Stimulated activated CD8-positive, alpha-beta memory T cell treated with anti-CD3 and anti-CD28 coated beads, Interleukin-2, amount 100 ng/mL, for 1 hour (primary cell): ENCODE measurements at regions not wholly inside any gene's neighbourhood (a gene's known extent, or its start where the extent isn't known, plus 50 kb on each side); places are given as distances from the start of the nearest gene placed in this dataset.
A peak's percentile ranks its signal among the peaks of the same experiment; 100 is the strongest.

Experiments used
- DNase-seq, 2 donors: peaks; one replicate each; pipeline ENCODE4 v3.0.0-alpha.2; 2020; ENCODE audit warnings: low read depth in 2 of 2

DNA sequence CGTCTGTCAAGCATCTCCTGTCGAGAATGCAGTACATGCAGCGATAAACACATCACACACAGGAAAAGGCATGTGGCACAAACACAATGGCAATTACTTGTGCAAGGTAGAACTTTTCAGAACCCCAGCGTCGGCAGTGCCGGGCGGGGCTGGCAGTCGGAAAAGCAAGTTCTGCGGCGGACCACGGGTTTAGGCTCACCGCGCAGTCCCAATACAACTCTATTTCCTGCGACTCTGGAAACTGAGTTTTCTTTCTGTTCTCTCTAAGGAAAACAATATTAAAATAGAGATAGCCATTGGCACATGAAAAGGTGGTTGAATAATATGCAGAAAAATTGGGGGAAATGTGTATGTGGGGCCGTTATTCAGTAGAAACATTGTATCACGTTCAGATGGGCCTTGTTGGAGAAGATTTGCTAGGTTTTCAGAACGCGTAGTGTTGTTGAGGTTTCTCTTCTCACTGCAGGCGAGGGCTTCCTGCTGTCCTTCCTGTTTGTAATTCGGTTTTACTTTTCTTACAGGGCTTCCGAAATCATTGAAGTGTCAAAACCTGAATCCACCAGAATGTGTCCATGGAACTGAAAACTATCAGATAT is 369.5 kb downstream of the THBS2 start:
- DNase-seq, result peak in 1 of 2 donors; percentile 6

DNA sequence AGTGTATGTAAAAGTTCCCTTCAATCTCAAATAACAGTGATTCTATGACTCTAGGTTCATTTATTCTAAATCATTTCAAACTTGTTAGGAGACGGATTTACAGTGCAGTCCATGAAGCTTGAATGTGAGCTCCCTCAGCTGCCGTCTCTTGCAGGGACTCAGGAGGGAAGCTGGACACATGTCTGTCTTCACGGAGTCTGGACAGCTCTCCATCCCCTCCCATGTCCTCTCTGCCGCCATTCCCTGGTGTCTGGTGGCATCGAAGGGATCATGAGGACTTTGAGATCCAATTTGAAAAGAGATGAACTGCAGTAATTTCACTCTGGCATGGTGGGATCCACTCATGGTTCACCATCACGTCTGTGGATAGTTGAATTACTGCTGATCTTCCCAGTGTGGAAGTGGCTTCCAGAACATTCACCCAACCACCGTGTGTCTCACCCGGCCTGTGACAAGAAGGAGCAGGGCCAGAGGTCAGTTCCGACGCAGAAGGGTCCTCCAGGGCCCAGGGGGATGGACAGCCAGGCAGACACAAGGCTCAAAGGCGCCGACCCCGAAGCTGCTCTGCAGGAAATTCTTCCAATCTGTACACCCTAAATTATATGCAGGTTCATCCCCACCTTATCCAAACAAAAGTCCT is 370.1 kb downstream of the THBS2 start:
- DNase-seq, result no peak

DNA sequence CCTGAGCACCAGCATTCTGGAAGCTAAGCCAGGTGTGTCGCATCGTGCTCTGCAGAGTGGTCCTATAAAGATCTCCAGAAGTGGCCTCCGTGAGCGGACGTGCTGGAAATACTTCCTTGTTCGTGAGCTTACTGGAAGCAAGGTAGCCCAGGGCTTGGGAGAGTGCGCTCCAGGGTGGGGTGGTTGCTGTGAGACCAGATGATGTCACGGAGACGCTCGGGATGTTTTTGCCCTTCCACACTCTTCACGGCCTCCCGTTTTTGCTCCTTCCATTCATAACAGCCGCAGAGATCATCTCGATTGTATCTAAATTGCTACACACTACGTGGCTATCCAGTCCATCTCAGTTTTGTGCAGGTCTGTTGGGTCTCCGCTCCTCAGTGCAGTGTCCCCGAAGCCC is 373.4 kb downstream of the THBS2 start:
- DNase-seq, result no peak

DNA sequence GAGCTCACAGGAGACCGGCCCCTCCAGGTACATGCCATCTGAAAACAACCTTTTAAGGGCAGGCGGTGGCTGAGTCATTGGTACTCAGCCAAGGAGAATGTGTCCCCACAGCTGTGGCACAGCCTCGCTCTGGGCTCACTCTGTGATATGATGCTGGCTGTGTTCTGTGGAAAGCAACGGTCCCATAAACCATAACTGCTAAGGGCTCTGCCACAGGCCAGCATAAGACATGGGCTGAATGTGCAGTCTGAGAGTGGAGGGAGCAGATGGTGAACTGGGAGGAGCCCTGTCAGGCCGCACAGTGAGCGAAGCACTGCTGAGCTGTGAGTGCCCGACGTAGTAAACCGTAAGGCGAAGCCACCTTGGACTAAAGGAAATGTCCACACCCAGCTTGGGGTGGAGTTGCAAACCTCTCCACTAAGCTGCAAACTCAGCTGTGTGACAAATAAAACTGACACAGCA is 375.8 kb downstream of the THBS2 start:
- no peak for DNase-seq

DNA sequence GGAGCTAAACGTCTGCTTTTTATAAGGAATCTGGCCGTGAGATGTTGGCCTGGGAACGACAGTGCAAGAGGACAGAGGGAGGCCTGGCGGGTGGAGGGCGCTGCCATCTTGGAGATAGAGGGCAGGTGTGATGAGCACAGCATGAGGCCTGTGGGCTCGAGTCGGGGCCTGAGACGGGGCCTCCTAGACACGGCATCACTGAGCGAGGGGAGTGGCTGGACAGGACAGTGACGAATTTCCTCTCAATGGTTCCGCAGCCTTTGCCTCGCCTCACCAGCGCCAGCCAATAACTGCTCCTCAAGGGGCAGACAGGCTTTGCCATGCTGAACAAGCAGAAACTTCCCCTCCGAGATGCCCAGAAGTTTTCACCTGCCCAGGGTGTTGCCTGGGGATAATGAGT is 376.7 kb downstream of the THBS2 start:
- no peak for DNase-seq

DNA sequence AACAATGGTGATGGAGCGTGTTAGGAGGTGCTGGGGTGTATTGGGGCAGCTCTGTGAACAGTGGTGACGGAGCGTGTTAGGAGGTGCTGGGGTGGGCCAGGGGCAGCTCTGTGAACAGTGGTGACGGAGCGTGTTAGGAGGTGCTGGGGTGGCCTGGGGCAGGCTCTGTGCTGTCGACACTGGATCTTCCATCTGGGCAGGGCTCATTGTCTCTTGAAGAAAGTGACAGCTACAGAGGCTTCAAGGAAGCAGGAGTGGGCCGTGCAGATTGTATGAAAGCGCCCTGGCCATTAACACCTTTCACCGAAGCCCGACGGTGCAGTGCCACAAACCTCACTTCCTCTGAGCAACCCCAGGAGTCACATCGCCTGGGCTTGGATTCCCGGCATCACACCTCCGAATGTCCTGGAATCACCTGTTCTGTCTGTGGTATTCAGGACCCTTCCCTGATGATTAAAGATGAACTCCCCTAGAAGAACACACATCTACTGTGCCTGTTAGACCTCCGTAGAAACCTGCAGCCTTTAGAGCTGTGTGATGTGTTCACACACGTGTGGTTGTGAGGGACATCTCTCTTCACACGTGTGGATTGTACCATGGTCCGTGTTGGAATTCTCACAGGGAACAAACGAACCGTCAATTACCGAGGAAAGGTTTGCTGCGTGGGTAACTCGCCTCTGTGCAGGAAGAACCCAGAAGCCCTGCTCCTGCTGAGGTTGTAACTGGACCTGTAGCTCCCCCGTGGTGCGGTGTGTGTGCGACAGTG is 377.7 kb downstream of the THBS2 start:
- no peak for DNase-seq

DNA sequence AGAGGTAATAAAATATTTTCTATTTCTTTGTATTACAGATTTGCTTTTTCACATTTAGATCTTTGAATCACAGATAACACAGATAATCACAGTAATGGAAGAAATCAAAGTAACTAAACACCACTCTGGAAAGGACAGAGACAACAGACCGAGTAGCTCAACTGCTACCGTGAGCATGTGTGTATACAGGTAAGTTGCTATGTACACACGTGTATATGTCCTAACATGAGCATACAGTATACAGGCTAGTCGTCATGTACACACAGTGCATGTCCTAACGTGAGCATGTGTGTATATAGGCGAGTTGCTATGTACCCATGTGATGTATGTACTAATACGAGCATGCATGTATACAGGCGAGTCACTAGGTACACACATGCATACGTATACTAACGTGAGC is 379.0 kb downstream of the THBS2 start:
- DNase-seq, result no peak

DNA sequence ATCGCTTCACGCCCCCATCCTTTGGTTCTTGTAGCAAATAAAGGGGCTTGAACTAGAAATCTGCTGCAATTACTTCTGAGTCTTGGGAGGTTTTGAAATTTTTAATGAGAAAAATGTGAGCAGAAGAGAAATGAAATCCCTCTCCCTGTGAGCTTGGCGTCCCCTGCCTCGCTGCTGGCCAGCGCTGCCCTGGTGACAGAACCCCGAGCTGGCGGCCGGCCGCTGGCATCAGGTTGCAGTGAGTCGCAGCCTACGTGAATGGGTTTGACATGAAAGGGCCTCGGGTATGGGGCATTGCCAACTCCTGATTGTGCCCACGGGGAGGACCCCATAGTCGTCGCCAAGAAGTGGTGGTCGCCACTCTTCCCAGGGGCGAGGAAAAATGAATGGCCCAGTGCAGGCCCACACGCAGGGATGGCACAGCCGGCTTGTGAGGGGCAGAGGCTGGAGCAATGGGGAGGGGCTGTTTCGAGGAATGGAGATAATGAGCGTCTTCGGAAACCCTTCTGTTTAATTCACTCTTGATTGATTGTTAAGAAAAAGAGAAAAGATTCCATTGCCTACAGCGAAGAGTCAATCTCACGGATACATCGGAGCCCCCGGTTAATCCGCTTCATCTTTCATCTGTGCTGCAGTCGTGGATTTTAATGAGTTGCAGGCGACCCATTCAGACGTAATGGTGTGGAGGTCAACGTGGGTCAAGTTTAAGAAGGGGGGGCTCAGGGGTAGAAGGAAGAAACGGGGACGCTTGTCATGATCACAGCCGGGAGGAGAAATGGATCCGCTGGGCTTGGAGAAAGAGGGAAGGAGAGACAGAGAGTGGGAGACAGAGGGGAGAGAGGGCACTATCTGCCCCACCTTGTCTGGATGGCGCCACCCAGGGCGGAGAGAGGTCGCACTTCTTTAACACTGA is 380.1 kb downstream of the THBS2 start:
- DNase-seq, result no peak

DNA sequence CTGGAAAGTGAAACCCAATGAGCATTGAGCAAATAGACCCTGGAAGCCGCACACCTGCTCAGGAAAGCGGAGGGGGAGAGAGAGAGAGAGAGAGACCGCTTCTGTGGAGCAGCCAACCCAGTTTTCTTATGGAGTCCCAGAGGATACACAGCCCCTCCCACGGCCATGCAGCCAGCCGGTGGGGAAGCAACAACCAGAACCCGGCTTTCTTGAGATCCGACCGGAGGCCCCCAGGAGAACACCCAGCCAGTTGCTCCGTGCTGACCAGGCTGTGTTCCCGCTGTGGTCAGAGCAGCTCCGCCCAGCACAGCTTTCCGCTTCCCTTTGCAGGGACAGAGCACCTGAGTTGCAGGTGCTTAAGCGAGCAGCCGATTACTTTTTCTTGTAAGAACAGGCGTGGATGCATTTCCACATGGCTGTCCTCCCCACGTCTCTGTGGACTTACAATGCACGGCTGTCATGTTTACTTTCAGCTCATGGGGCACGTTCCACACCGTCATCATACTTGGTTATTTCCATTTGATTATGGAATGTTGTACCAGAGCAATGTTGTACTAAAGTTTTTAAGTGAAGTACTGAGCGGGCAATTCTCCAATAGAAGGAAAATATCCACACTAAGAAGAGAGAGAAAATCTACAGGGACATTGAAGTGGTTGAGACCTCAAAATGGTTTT is 381.9 kb downstream of the THBS2 start:
- no peak for DNase-seq

DNA sequence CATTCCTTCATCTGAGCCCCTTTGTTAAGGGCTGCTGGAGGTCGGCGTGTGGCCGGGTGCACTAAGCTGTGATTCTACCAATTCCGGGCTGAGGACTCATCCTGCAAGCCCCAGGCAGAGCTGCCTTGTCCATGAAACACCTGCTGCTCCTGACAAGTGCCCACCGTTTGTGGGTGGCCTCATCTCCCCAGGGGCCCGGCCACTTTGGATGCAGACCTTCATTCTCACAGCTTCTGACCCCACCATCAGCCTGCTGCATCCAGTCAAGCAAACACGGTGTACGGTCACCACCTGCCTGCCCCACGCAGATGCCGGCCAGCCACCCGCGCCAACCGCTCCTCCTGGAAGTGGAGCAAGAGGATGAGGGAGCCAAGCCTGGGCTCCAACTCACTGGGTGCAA is 382.7 kb downstream of the THBS2 start:
- no peak for DNase-seq

DNA sequence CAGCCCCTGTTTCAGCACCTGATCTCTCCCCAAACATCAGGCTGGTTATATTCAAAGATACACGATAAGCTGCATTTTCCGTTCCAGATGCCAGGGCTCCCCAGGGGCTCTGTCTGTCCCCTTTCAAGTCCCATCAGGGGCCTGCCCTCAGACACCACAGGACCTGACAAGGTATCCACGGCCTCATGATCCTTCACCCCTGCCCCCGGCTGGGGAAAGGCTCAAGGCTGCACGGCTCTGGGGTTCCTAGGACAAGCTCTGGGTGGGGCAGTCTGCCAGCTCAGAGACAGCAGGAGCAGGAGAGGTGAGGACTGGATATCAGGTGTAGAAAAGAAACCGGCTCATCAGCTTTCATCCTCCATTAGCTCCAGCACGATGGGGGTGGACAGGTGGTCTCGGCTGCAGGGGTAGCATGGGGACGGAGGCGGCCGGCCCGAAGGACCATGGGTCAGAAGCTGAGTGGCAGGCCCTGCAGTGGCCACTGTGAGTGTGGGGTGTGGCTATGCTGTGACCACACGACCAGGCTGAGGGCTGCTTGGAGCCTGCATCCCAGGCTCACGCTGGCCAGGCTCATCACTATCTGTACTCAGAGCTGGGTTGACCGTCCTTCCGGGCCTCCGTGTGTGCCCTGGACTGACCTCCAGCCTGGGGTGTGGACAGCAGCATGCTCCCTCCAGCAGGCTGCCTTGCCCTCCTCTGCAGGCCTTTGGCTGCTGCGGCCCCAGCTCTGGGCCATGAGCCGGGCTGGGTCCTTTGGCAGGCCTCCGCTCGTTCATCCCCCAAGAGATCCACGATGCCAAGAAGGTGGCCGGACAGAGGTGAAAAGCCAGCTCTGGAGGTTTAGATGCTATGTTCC is 386.2 kb downstream of the THBS2 start:
- DNase-seq, result no peak

DNA sequence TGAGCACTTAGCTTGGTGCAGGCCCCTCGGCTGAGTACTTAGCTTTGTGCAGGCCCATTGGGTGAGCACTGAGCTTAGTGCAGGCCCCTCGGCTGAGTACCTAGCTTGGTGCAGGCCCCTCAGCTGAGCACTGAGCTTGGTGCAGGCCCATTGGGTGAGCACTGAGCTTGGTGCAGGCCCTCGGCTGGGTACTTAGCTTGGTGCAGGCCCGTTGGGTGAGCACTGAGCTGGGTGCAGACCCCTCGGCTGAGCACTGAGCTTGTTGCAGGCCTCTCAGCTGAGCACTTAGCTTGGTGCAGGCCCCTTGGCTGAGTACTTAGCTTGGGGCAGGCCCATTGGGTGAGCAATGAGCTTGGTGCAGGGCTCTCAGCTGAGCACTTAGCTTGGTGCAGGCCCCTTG is 387.1 kb downstream of the THBS2 start:
- no peak for DNase-seq

DNA sequence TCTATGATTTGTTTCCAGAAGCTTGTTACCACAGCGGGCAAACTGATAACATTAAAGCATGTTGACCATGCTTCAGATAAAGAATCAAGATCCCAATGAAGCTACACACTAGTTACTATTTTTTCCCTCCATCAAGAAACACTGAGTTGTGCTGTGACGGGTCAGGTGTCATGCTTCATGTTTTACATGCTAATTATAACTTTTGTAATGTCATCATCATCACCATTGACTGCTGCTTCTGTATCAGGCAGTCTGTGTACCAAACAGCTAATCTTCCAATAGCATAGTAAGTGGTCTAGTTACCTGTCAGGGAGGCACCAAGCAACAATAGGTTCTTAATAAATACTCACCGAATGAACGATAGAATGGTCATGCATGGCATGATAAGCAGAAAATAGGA is 388.1 kb downstream of the THBS2 start:
- no peak for DNase-seq

DNA sequence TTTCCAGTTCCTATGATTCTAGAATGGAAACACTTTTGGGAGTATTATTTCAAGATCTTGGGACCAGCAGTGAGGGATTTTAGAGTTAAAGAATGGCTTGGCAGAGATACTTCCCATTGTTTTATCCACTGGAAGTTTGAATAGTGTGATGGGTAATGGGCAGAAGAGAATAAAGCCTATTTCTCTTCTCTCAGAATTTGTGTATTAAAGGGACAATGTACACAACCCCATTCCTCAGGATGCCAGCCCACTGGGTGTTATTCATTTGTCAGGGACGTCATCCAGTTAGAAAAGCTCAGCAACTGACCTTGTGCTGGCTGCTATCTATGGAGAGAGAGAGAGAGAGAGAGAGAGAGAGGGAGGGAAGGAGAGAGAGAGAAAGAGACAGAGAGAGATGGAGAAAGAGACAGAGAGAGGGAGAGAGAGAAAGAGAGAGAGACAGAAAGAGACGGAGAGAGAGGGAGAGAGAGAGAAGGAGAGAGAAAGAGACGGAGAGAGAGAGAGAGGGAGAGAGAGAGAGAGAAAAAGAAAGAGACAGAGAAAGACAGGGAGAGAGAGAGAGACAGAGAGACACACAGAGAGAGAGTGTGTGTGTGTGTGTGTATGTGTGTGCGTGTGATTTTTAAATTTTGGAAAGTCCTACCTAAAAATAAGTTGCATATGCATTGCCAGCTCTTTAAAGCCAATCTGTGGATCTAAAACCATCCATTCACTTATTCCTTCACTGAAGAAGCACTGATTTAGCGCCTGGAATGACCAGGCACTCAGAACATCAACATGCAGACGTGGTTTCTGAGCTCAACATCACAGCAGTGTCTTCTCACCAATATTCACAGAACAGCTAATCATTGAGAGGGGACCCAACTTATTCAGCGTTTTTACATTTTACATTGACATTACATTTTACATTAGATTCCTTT is 388.8 kb downstream of the THBS2 start:
- DNase-seq, result no peak

DNA sequence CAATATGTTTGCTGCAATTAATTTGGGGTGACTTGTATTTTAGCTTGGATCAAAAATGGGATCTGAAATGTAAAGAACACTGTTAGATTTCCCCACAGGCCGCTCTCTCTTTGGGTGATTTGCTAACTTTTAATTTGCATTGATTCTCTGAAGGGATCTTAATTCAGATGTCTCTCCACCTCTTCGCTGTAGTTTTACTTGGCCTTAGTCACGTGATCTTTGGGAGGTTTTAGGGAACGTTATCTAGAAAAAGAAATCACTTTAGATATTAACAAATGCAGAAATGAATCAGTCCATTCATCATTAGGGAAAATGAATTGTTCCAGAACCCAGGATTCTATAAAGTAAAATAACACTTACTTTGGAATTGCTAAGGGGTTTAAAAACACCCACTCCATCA is 390.2 kb downstream of the THBS2 start:
- no peak for DNase-seq

DNA sequence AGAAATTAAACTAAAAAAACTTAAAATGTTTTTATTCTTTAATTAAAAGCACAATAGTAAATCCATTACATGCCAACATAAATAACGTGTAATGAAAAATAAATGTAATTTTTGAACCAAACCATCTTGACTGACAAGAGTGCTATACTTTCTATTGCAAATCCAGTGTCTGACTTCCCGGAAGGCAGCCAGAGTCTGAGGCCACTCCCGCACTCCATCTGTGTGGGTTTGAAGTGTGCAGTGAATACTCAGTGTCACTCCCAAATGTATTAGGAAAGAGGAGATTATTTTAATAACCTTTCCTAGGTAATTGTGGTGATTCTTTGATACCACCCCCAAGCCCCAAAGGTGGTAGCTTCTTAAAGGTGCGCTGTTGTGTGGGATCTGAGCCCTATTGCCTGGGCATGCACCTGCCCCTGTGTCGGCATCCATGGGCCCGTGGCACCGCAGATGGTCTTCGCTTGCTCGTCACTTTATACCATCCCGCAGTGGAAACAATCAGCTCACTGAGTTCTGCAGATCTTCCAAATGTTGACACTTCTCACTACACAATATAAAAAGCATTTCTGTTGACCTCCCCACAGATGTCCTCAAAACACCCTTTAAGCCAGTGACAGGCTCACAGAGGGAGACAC is 391.2 kb downstream of the THBS2 start:
- DNase-seq, result no peak

DNA sequence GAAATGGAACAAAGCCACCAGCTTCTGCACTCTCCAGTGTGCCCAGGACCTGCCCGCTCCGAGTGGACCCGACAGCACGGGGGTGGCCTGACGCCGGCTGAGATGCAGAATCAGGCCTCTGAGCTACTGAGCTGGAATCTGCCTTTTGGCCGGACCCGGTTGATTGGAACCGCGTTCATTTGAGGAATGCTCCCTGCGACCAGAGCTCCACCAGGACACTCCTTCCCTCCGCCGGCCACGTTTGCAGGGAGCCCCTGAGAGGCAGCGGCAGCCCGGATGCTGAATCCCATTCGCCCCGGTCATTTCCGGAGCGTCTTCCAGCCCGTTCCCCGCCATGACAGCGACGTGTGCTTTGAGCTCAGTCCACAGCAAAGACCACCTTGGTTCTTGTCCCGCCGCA is 392.7 kb downstream of the THBS2 start:
- DNase-seq, result no peak

DNA sequence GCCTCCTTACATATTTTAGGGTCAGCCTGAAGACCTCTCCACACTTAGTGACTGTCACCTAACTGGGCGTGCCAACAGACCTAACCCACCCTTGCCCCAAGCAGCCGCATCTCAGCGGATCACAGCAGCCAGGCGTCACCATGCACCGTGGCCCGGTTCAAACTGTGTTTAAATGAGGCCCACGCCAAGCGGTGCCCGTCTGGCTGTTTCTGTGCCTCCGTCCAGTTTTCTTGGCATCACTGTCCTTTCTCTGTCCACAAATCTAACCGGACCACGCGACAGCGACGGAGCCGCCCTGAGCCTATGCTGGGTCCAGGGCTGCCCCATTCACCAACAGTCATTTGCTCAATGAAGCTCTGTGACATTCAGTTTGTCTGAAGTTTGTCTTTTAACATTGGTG is 393.3 kb downstream of the THBS2 start:
- no peak for DNase-seq

DNA sequence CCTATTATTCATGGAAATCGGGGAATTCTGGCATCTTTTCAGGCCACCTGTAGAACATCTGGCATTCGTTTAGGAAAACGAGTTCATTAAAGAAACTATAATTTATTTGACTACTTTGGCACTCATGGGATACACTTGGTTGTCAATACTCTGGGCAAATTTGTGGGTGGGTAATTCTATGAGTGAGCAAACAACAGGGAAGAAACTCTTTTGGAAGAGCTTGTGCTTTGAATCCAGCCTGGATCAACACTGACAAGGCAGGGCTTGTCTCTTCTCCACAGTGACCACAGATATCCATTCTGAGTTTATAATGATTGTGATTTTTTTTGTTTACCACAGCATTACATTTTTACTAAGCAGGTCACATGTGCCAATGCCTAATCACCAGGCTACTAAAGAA is 394.7 kb downstream of the THBS2 start:
- no peak for DNase-seq
